H9 (cell line): ENCODE measurements at regions not wholly inside any gene's neighbourhood (a gene's known extent, or its start where the extent isn't known, plus 50 kb on each side); places are given as distances from the start of the nearest gene placed in this dataset.

ENCODE experiments used
- DNase-seq: peaks from one replicate; pipeline ENCODE4 v3.0.0-alpha.2; 2017
- H2AFZ ChIP-seq: one replicate; pipeline ENCODE4 v1.6.1; 2013; ENCODE audit warnings: mild to moderate bottlenecking, low read length, control low read depth, moderate library complexity
- H2AK5ac ChIP-seq: 2 replicates; pipeline ENCODE4 v1.6.1; 2013; ENCODE audit warnings: low read length, control low read depth, mixed read lengths; ENCODE audit not compliant: insufficient read length
- H2BK120ac ChIP-seq: one replicate; pipeline ENCODE4 v1.6.1; 2013; ENCODE audit warnings: low read depth, mild to moderate bottlenecking, low read length, control low read depth, inconsistent platforms; ENCODE audit not compliant: poor library complexity, severe bottlenecking
- H2BK12ac ChIP-seq: 2 replicates; pipeline ENCODE4 v1.6.1; 2013; ENCODE audit warnings: low read length, control low read depth, mixed read lengths, low read depth; ENCODE audit not compliant: insufficient read length
- H2BK15ac ChIP-seq: 2 replicates; pipeline ENCODE4 v1.6.1; 2013; ENCODE audit warnings: low read depth, low read length, control low read depth
- H2BK20ac ChIP-seq: one replicate; pipeline ENCODE4 v1.6.1; 2013; ENCODE audit warnings: low read depth, mild to moderate bottlenecking, low read length, control low read depth, inconsistent platforms; ENCODE audit not compliant: poor library complexity, severe bottlenecking
- H2BK5ac ChIP-seq: 2 replicates; pipeline ENCODE4 v1.6.1; 2013; ENCODE audit warnings: low read length, control low read depth, mixed read lengths; ENCODE audit not compliant: insufficient read length
- H3K14ac ChIP-seq: 2 replicates; pipeline ENCODE4 v1.6.1; 2013; ENCODE audit warnings: low read length, control low read depth; ENCODE audit not compliant: insufficient read depth
- H3K18ac ChIP-seq: 2 replicates; pipeline ENCODE4 v1.6.1; 2013; ENCODE audit warnings: low read depth, mild to moderate bottlenecking, mixed read lengths, low read length, control low read depth; ENCODE audit not compliant: insufficient read length
- H3K23ac ChIP-seq: 2 replicates; pipeline ENCODE4 v1.6.1; 2013; ENCODE audit warnings: low read length, control low read depth, mixed read lengths, low read depth; ENCODE audit not compliant: insufficient read length
- H3K23me2 ChIP-seq: 2 replicates; pipeline ENCODE4 v1.6.1; 2013; ENCODE audit warnings: low read depth, mild to moderate bottlenecking, mixed read lengths, low read length, control low read depth; ENCODE audit not compliant: insufficient read length, poor library complexity, severe bottlenecking
- H3K27ac ChIP-seq: 2 replicates; pipeline ENCODE4 v1.5.1; 2013; ENCODE audit warnings: low read length, control low read depth, mixed read lengths, low read depth; ENCODE audit not compliant: insufficient read length
- H3K27me3 ChIP-seq: 2 replicates; pipeline ENCODE4 v1.6.1; 2013; ENCODE audit warnings: low read length, control low read depth, inconsistent platforms; ENCODE audit not compliant: insufficient read depth
- H3K4ac ChIP-seq: 2 replicates; pipeline ENCODE4 v1.6.1; 2013; ENCODE audit warnings: low read depth, mild to moderate bottlenecking, control low read depth, inconsistent platforms, low read length, moderate library complexity
- H3K4me1 ChIP-seq: 2 replicates; pipeline ENCODE4 v1.6.1; 2013; ENCODE audit warnings: low read length, control low read depth, inconsistent platforms; ENCODE audit not compliant: insufficient read depth
- H3K4me2 ChIP-seq: 2 replicates; pipeline ENCODE4 v1.6.1; 2013; ENCODE audit warnings: low read length, control low read depth, mixed read lengths; ENCODE audit not compliant: insufficient read length, insufficient read depth
- H3K56ac ChIP-seq: 2 replicates; pipeline ENCODE4 v1.6.1; 2013; ENCODE audit warnings: low read depth, mild to moderate bottlenecking, mixed read lengths, low read length, control low read depth; ENCODE audit not compliant: insufficient read length
- H3K79me1 ChIP-seq: 2 replicates; pipeline ENCODE4 v1.6.1; 2013; ENCODE audit warnings: low read depth, mild to moderate bottlenecking, moderate library complexity, low read length, control low read depth, inconsistent platforms; ENCODE audit not compliant: insufficient read depth, poor library complexity, severe bottlenecking
- H3K79me2 ChIP-seq: 2 replicates; pipeline ENCODE4 v1.6.1; 2013; ENCODE audit warnings: low read length, control low read depth, inconsistent platforms; ENCODE audit not compliant: insufficient read depth
- H3K9ac ChIP-seq: 2 replicates; pipeline ENCODE4 v1.6.1; 2013; ENCODE audit warnings: low read length, control low read depth, mixed read lengths; ENCODE audit not compliant: insufficient read length; ENCODE audit errors: extremely low read depth
- H3K9me3 ChIP-seq: one replicate; pipeline ENCODE4 v1.6.1; 2013; ENCODE audit warnings: low read depth, low read length, inconsistent platforms; ENCODE audit not compliant: control insufficient read depth
- H3T11ph ChIP-seq: one replicate; pipeline ENCODE4 v1.6.1; 2013; ENCODE audit warnings: mild to moderate bottlenecking, low read length, control low read depth, inconsistent platforms
- H4K20me1 ChIP-seq: one replicate; pipeline ENCODE4 v1.6.1; 2013; ENCODE audit not compliant: control insufficient read depth, insufficient read length, insufficient read depth
- H4K5ac ChIP-seq: 2 replicates; pipeline ENCODE4 v1.6.1; 2013; ENCODE audit warnings: low read depth, mild to moderate bottlenecking, mixed read lengths, low read length, control low read depth; ENCODE audit not compliant: insufficient read length
- H4K8ac ChIP-seq: replicated peaks from 2 replicates; pipeline ENCODE4 v1.6.1; 2013; ENCODE audit warnings: low read length, control low read depth, mixed read lengths, low read depth; ENCODE audit not compliant: insufficient read length
- H4K91ac ChIP-seq: 2 replicates; pipeline ENCODE4 v1.6.1; 2013; ENCODE audit warnings: low read depth, mild to moderate bottlenecking, moderate library complexity, mixed read lengths, low read length, control low read depth; ENCODE audit not compliant: insufficient read length
- H3K27ac Mint-ChIP-seq, 3 experiments: 2 replicates in 2 of 3; 3 replicates in 1 of 3; pipeline ENCODE4 v1.8.0; 2020 to 2021; ENCODE audit warnings: mixed read lengths in 3 of 3, mild to moderate bottlenecking in 1 of 3, moderate library complexity in 1 of 3
- H3K27me3 Mint-ChIP-seq: 2 replicates; pipeline ENCODE4 v1.8.0; 2021; ENCODE audit warnings: low read depth, mild to moderate bottlenecking, moderate library complexity, mixed read lengths
- H3K36me3 Mint-ChIP-seq, 3 experiments: 2 replicates in 2 of 3; 3 replicates in 1 of 3; pipeline ENCODE4 v1.8.0; 2020 to 2021; ENCODE audit warnings: low read depth in 3 of 3, mixed read lengths in 3 of 3; ENCODE audit not compliant: insufficient read depth in 1 of 3
- H3K4me1 Mint-ChIP-seq, 2 experiments: 2 replicates each; pipeline ENCODE4 v1.8.0; 2020; ENCODE audit warnings: mixed read lengths in 2 of 2
- H3K4me3 Mint-ChIP-seq, 2 experiments: 2 replicates in 1 of 2; 3 replicates in 1 of 2; pipeline ENCODE4 v1.8.0; 2020 to 2021; ENCODE audit warnings: mild to moderate bottlenecking in 2 of 2, mixed read lengths in 2 of 2, moderate library complexity in 1 of 2
- H3K9me3 Mint-ChIP-seq, 2 experiments: 2 replicates in 1 of 2; 3 replicates in 1 of 2; pipeline ENCODE4 v1.8.0; 2020; ENCODE audit warnings: mild to moderate bottlenecking in 2 of 2, mixed read lengths in 2 of 2, moderate library complexity in 1 of 2
- CTCF ChIP-seq: fragments of 200-600 bp; sonication (generic); conservative IDR thresholded peaks from 3 replicates; pipeline ENCODE4 v1.8.0; 2021; ENCODE audit warnings: antibody characterized with exemption, mild to moderate bottlenecking

- DNase-seq, result no peak
- H3K4me3 Mint-ChIP-seq, result no peak overlapping the region
- H3K9ac ChIP-seq, result no peak overlapping the region
- H3K36me3 Mint-ChIP-seq, result no peaks in the 10 kb centered on the region
- H3K14ac ChIP-seq, result no peak overlapping the region
- H3K56ac ChIP-seq, result no peak overlapping the region
- H4K8ac ChIP-seq, result no peak overlapping the region
- H3K4me2 ChIP-seq, result no peak overlapping the region
- no peaks in the 10 kb centered on the region for H3K79me1 ChIP-seq
- 0 out of 2 replicates have a peak, but pooled peaks cover 3% of the 10 kb centered on the region for H3K4me1 ChIP-seq
- H2BK5ac ChIP-seq, result no peak overlapping the region
- no peak overlapping the region for H3K27ac ChIP-seq
- no peaks in the 10 kb centered on the region for H3K79me2 ChIP-seq
- H3K4ac ChIP-seq, result no peak overlapping the region
- H2AFZ ChIP-seq, result no peak overlapping the region
- no peak overlapping the region for H2BK15ac ChIP-seq
- H3K23me2 ChIP-seq, result no peaks in the 10 kb centered on the region
- H3K23ac ChIP-seq, result no peak overlapping the region
- H2BK20ac ChIP-seq, result no peak overlapping the region
- no peaks in the 10 kb centered on the region for H3K27me3 Mint-ChIP-seq
- no peak overlapping the region for H2BK120ac ChIP-seq
- H4K91ac ChIP-seq, result no peak overlapping the region
- TF ChIP-seq CTCF, result peak; percentile 65
- H2BK12ac ChIP-seq, result no peak overlapping the region
- H2AK5ac ChIP-seq, result no peak overlapping the region
- H3T11ph ChIP-seq, result no peak overlapping the region
- H4K5ac ChIP-seq, result no peak overlapping the region
- no peaks in the 10 kb centered on the region for H3K27me3 ChIP-seq
- H3K9me3 Mint-ChIP-seq, result no peaks in the 10 kb centered on the region
- no peaks in the 10 kb centered on the region for H3K9me3 ChIP-seq
- H3K18ac ChIP-seq, result no peak overlapping the region
- H4K20me1 ChIP-seq, result no peaks in the 10 kb centered on the region
- H3K27ac Mint-ChIP-seq, result no peak overlapping the region
- peaks cover 15% of the 10 kb centered on the region in 2 experiments for H3K4me1 Mint-ChIP-seq
These were observed 129.7 kb downstream of the SAMD9 start for GRCh38 chr7:92988051-92988450.
